ENCODE measurements at regions not wholly inside any gene's neighbourhood (a gene's known extent, or its start where the extent isn't known, plus 50 kb on each side); places are given as distances from the start of the nearest gene placed in this dataset.
"Not testable (repeated sequence)": the region's sequence is repeated elsewhere in the genome, so short reads cannot be mapped to it uniquely, and the experiment has no call there.

DNA sequence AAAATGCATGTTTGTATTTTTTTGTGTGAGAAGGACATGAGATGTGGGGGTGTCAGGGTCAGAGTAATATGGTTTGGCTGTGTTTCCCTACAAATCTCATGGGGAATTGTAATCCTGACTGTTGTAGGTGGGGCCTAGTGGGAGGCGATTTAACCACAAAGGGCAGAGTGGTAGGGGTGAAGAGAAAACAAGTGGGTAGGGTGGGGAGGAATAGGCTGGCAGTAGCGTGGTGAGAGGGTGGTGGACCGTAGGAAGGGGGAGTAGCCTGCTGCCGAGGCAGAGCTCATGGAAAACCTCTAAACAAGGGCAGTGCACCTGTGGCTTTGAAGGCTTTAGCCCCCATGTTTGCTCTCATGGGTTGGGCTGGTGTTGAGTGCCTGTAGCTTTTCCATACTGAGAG, 152.8 kb upstream of the ZNF519 start (continued):
- TF ChIP-seq, protein P1, sequence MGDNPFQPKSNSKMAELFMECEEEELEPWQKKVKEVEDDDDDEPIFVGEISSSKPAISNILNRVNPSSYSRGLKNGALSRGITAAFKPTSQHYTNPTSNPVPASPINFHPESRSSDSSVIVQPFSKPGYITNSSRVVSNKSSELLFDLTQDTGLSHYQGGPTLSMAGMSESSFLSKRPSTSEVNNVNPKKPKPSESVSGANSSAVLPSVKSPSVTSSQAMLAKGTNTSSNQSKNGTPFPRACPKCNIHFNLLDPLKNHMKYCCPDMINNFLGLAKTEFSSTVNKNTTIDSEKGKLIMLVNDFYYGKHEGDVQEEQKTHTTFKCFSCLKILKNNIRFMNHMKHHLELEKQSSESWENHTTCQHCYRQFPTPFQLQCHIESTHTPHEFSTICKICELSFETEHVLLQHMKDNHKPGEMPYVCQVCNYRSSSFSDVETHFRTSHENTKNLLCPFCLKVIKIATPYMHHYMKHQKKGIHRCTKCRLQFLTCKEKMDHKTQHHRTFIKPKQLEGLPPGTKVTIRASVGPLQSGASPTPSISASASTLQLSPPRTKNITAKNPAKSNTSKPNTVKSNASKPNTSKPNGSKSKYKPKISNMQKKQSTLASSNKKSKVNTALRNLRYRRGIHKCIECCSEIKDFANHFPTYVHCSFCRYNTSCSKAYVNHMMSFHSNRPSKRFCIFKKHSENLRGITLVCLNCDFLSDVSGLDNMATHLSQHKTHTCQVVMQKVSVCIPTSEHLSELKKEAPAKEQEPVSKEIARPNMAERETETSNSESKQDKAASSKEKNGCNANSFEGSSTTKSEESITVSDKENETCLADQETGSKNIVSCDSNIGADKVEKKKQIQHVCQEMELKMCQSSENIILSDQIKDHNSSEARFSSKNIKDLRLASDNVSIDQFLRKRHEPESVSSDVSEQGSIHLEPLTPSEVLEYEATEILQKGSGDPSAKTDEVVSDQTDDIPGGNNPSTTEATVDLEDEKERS (CRISPR knock-in tag; IDR thresholded peaks at IDR 0.05) = no peak
- no peak for TF ChIP-seq EEA1 (CRISPR knock-in tag; IDR thresholded peaks at IDR 0.05; ENCODE audit: borderline replicate concordance)
- no peak for TF ChIP-seq ZFP1 (CRISPR knock-in tag; IDR thresholded peaks at IDR 0.05)
- no peak for TF ChIP-seq SKI (IDR thresholded peaks at IDR 0.05; ENCODE audit: partially characterized antibody)
- TF ChIP-seq PHF5A (CRISPR knock-in tag; IDR thresholded peaks at IDR 0.05; ENCODE audit: low read depth, unreplicated experiment) = no peak
- no peak for TF ChIP-seq MAFK (conservative IDR thresholded peaks at IDR 0.05 in 1 of 2, IDR thresholded peaks at IDR 0.05 in 1 of 2; ENCODE audit: low read length in 2 of 2)
- TF ChIP-seq ZNF101 (CRISPR knock-in tag; IDR thresholded peaks at IDR 0.05; ENCODE audit: borderline replicate concordance, low read depth) = no peak
- TF ChIP-seq, protein P2, sequence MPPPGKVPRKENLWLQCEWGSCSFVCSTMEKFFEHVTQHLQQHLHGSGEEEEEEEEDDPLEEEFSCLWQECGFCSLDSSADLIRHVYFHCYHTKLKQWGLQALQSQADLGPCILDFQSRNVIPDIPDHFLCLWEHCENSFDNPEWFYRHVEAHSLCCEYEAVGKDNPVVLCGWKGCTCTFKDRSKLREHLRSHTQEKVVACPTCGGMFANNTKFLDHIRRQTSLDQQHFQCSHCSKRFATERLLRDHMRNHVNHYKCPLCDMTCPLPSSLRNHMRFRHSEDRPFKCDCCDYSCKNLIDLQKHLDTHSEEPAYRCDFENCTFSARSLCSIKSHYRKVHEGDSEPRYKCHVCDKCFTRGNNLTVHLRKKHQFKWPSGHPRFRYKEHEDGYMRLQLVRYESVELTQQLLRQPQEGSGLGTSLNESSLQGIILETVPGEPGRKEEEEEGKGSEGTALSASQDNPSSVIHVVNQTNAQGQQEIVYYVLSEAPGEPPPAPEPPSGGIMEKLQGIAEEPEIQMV (CRISPR knock-in tag; IDR thresholded peaks at IDR 0.05; ENCODE audit: low read depth) = no peak

DNA sequence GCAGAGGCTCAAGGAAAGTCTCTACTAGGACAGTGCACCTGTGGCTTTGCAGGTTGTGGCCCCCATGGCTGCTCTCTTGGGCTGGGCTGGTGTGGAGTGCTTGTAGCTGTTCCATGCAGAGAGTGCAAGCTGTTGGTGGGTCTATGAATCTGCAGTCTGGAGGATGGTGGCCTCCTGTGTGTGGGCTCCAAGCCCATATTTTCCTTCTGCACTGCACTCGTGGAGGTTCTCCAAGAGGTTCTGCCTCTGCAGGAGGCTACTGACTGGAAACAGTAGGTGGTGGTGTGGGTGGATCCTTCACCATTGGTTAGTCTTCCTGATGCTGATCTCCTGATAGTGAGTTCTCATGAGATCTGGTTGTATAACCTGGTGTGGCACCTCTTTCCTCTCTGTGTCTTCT, 143.2 kb upstream of the ZNF519 start:
- H3K9me3 ChIP-seq (ENCODE audit: low read length); in situ Hi-C loops (cut with HindIII; ENCODE audit: extremely low pct_ligation_motif_present, low pct_unique_long_range_greater_than_20kb); ATAC-seq; CTCF ChIA-PET (ENCODE audit: low intra/inter-chr PET ratio, low total read pairs); H3K4me2 ChIP-seq (ENCODE audit: low read depth, low read length); BruUV-seq (replicated peaks); POLR2A ChIA-PET; H3K27ac ChIP-seq (ENCODE audit: extremely low read length, insufficient read depth, low read length); H3K79me2 ChIP-seq (ENCODE audit: insufficient read depth, low read length); H3K36me3 ChIP-seq (replicated peaks in 1 of 2; ENCODE audit: control insufficient read depth in 1 of 2, insufficient read depth in 2 of 2, low read length in 2 of 2); H3K4me3 ChIP-seq (replicated peaks in 1 of 3; ENCODE audit: insufficient read depth in 1 of 3, low read depth in 2 of 3, low read length in 3 of 3); H4K20me1 ChIP-seq (ENCODE audit: insufficient read depth, low read length); H2AFZ ChIP-seq (ENCODE audit: low read length); intact Hi-C loops (cut with micrococcal nuclease; ENCODE audit: unreplicated experiment); H3K4me1 ChIP-seq (ENCODE audit: insufficient read depth, low read length); H3K9ac ChIP-seq (ENCODE audit: insufficient read depth, low read depth, low read length); FAIRE-seq; H3K27me3 ChIP-seq (ENCODE audit: control insufficient read depth in 1 of 2, insufficient read depth in 2 of 2, low read length in 2 of 2); DNase-seq (ENCODE audit: low spot score): not testable (repeated sequence)
- 17% methylated on average over 1 of the region's 1 CpG for WGBS (ENCODE audit: low lambda C conversion rate)

DNA sequence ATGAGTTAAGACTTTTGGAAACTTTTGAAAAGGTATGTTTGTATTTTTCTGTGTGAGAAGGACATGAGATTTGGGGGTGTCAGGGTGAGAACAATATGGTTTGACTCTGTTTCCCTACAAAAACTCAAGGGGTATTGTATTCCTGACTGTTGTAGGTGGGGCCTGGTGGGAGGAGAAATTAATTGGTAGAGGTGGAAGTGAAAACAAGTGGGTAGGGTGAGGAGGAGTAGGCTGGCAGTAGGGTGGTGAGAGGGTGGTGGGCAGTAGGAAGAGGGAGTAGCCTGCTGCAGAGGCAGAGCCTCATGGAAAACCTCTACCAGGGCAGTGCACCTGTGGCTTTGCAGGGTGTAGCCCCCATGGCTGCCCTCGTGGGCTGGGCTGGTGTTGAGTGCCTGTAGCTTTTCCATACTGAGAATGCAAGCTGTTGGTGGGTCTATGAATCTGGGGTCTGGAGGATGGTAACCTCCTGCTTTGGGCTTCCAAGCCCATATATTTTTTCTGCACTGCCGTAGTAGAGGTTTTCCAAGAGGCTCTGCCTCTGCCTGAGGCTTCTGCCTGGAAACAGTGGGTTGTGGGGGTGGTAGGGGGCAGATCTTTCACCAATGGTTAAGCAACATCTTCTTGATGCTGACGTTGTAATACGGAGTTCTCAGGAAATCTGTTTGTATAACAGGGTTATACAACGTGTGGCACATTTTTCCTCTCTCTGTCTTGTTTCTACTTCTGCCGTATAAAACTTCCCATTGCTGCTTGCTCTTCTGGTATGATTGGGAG, 133.6 kb upstream of the ZNF519 start:
- H3K9ac ChIP-seq (ENCODE audit: insufficient read depth, low read depth, low read length); H3K9me3 ChIP-seq (ENCODE audit: low read length); ATAC-seq; H3K36me3 ChIP-seq (replicated peaks in 1 of 2; ENCODE audit: control insufficient read depth in 1 of 2, insufficient read depth in 2 of 2, low read length in 2 of 2); in situ Hi-C loops (cut with HindIII; ENCODE audit: extremely low pct_ligation_motif_present, low pct_unique_long_range_greater_than_20kb); CTCF ChIA-PET (ENCODE audit: low intra/inter-chr PET ratio, low total read pairs); H4K20me1 ChIP-seq (ENCODE audit: insufficient read depth, low read length); FAIRE-seq; H2AFZ ChIP-seq (ENCODE audit: low read length); BruUV-seq (replicated peaks); H3K4me3 ChIP-seq (replicated peaks in 1 of 3; ENCODE audit: insufficient read depth in 1 of 3, low read depth in 2 of 3, low read length in 3 of 3); H3K27ac ChIP-seq (ENCODE audit: extremely low read length, insufficient read depth, low read length); POLR2A ChIA-PET; H3K27me3 ChIP-seq (ENCODE audit: control insufficient read depth in 1 of 2, insufficient read depth in 2 of 2, low read length in 2 of 2); DNase-seq (ENCODE audit: low spot score); H3K4me2 ChIP-seq (ENCODE audit: low read depth, low read length); H3K4me1 ChIP-seq (ENCODE audit: insufficient read depth, low read length); intact Hi-C loops (cut with micrococcal nuclease; ENCODE audit: unreplicated experiment); H3K79me2 ChIP-seq (ENCODE audit: insufficient read depth, low read length): not testable (repeated sequence)
- 14% methylated on average over 5 of the region's 6 CpGs for WGBS (ENCODE audit: low lambda C conversion rate)
